Sigmoid colon (tissue), 4 donors: ENCODE measurements at regions not wholly inside any gene's neighbourhood (a gene's known extent, or its start where the extent isn't known, plus 50 kb on each side); places are given as distances from the start of the nearest gene placed in this dataset.

ENCODE experiments used
- EP300 ChIP-seq, 4 donors: sonication (generic); formaldehyde crosslinking; IDR thresholded peaks; one replicate each; pipeline ENCODE4 v1.6.1; 2017; ENCODE audit warnings: antibody characterized with exemption in 4 of 4
- POLR2A ChIP-seq, 2 donors: fragments of 450-650 bp; IDR thresholded peaks; one replicate each; pipeline ENCODE4 v1.6.1; 2016; ENCODE audit warnings: antibody characterized with exemption in 2 of 2, mild to moderate bottlenecking in 2 of 2, moderate library complexity in 2 of 2
- POLR2AphosphoS5 ChIP-seq, 4 donors: sonication (generic); formaldehyde crosslinking; IDR thresholded peaks; one replicate each; pipeline ENCODE4 v1.6.1; 2017; ENCODE audit warnings: antibody characterized with exemption in 4 of 4
- TF ChIP-seq, protein P1 (sequence below), 4 experiments: fragments of 450-650 bp in 3 of 4; fragments of 200-600 bp in 1 of 4; IDR thresholded peaks; one replicate each; pipeline ENCODE4 v1.5.1; 2016 to 2019; ENCODE audit warnings: antibody characterized with exemption in 4 of 4, mild to moderate bottlenecking in 3 of 4, moderate library complexity in 2 of 4

DNA sequence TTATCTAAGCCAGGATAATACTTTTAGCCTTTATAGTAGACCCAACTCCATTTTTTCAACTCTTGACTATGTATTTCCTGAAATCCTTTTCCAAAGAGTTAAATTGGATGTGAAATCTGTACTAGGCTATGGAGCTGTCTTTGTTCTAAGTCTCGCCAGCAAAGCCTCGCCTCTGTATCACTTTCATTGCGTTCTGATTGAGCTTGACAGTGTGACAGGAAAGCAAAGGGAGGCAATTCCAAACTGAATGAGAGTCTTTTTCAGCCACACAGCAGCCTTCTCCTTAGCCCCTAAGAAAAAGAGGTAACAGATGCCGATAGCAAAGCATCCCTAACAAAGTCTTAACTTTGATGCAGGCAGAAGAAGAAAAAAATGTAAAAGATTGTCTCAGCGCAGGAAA is 154.6 kb upstream of the OTX2 start:
- TF ChIP-seq, protein P1, sequence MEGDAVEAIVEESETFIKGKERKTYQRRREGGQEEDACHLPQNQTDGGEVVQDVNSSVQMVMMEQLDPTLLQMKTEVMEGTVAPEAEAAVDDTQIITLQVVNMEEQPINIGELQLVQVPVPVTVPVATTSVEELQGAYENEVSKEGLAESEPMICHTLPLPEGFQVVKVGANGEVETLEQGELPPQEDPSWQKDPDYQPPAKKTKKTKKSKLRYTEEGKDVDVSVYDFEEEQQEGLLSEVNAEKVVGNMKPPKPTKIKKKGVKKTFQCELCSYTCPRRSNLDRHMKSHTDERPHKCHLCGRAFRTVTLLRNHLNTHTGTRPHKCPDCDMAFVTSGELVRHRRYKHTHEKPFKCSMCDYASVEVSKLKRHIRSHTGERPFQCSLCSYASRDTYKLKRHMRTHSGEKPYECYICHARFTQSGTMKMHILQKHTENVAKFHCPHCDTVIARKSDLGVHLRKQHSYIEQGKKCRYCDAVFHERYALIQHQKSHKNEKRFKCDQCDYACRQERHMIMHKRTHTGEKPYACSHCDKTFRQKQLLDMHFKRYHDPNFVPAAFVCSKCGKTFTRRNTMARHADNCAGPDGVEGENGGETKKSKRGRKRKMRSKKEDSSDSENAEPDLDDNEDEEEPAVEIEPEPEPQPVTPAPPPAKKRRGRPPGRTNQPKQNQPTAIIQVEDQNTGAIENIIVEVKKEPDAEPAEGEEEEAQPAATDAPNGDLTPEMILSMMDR (IDR thresholded peaks at IDR 0.05), result no peak
- TF ChIP-seq POLR2A (IDR thresholded peaks at IDR 0.05) (no peak), POLR2AphosphoS5 (IDR thresholded peaks at IDR 0.05) (no peak), EP300 (IDR thresholded peaks at IDR 0.05) (no peak)
